Thoracic aorta (tissue), 2 donors: ENCODE measurements at regions not wholly inside any gene's neighbourhood (a gene's known extent, or its start where the extent isn't known, plus 50 kb on each side); places are given as distances from the start of the nearest gene placed in this dataset.

Source experiments
- ATAC-seq: fragments of 150-250 bp; one replicate; pipeline ENCODE4 v1.8.0; 2017; ENCODE audit warnings: low read depth; ENCODE audit not compliant: insufficient number of reproducible peaks, low FRiP score
- DNase-seq: peaks from one replicate; pipeline ENCODE4 v3.0.0-alpha.2; 2020; ENCODE audit warnings: low spot score
- H3K27ac ChIP-seq, 2 donors: fragments of 200-600 bp; sonication (generic); 1 replicate in 1 of 2; 2 replicates in 1 of 2; pipeline ENCODE4 v1.5.1; 2016; ENCODE audit warnings: mild to moderate bottlenecking in 2 of 2, moderate library complexity in 2 of 2
- H3K27me3 ChIP-seq: fragments of 200-600 bp; sonication (generic); replicated peaks from 2 replicates; pipeline ENCODE4 v1.6.0; 2016; ENCODE audit warnings: mild to moderate bottlenecking; ENCODE audit not compliant: insufficient read depth
- H3K36me3 ChIP-seq: fragments of 200-600 bp; sonication (generic); one replicate; pipeline ENCODE4 v1.5.1; 2016
- H3K4me1 ChIP-seq, 2 donors: fragments of 200-600 bp; sonication (generic); 1 replicate in 1 of 2; 2 replicates in 1 of 2; pipeline versions ENCODE4 v1.5.1 to v1.6.0; 2016; ENCODE audit warnings: low read depth in 2 of 2, mild to moderate bottlenecking in 1 of 2; ENCODE audit not compliant: control insufficient read depth in 1 of 2
- H3K4me3 ChIP-seq: fragments of 200-600 bp; sonication (generic); 2 replicates; pipeline ENCODE4 v1.5.1; 2016; ENCODE audit warnings: mild to moderate bottlenecking
- H3K9me3 ChIP-seq: fragments of 200-600 bp; sonication (generic); 2 replicates; pipeline ENCODE4 v1.5.1; 2016
- TF ChIP-seq, protein P1 (sequence below): fragments of 200-600 bp; sonication (generic); IDR thresholded peaks from one replicate; pipeline ENCODE4 v1.5.1; 2019; ENCODE audit warnings: antibody characterized with exemption

GRCh38 chr2:187749804-187750431, 195.7 kb upstream of the TFPI start:
- Histone ChIP-seq H3K4me1 (no peaks in the 10 kb centered on the region), H3K4me3 (no peak overlapping the region), H3K27ac (no peak overlapping the region), H3K9me3 (no peaks in the 10 kb centered on the region), H3K27me3 (no peaks in the 10 kb centered on the region), H3K36me3 (no peaks in the 10 kb centered on the region)
- ATAC-seq = no peak
- DNase-seq = no peak
- TF ChIP-seq, protein P1, sequence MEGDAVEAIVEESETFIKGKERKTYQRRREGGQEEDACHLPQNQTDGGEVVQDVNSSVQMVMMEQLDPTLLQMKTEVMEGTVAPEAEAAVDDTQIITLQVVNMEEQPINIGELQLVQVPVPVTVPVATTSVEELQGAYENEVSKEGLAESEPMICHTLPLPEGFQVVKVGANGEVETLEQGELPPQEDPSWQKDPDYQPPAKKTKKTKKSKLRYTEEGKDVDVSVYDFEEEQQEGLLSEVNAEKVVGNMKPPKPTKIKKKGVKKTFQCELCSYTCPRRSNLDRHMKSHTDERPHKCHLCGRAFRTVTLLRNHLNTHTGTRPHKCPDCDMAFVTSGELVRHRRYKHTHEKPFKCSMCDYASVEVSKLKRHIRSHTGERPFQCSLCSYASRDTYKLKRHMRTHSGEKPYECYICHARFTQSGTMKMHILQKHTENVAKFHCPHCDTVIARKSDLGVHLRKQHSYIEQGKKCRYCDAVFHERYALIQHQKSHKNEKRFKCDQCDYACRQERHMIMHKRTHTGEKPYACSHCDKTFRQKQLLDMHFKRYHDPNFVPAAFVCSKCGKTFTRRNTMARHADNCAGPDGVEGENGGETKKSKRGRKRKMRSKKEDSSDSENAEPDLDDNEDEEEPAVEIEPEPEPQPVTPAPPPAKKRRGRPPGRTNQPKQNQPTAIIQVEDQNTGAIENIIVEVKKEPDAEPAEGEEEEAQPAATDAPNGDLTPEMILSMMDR = no peak

- ATAC-seq = no peak
Observed at GRCh38 chr2:187768995-187769394, 214.8 kb upstream of the TFPI start.

GRCh38 chr2:187769437-187769836, 215.2 kb upstream of the TFPI start:
- Histone ChIP-seq H3K27me3 (no peaks in the 10 kb centered on the region), H3K9me3 (no peaks in the 10 kb centered on the region), H3K36me3 (no peaks in the 10 kb centered on the region), H3K4me3 (no peak overlapping the region), H3K4me1 (no peaks in the 10 kb centered on the region), H3K27ac (no peak overlapping the region)
- ATAC-seq (no peak), DNase-seq (no peak)
- TF ChIP-seq, protein P1 = no peak

More at GRCh38 chr2:187768995-187769394, 214.8 kb upstream of the TFPI start:
- H3K27me3 ChIP-seq = no peaks in the 10 kb centered on the region
- no peak overlapping the region for H3K27ac ChIP-seq
- no peak for DNase-seq
- H3K4me3 ChIP-seq = no peak overlapping the region
- no peaks in the 10 kb centered on the region for H3K9me3 ChIP-seq
- TF ChIP-seq, protein P1 = no peak
- no peaks in the 10 kb centered on the region for H3K4me1 ChIP-seq
- no peaks in the 10 kb centered on the region for H3K36me3 ChIP-seq

DNA sequence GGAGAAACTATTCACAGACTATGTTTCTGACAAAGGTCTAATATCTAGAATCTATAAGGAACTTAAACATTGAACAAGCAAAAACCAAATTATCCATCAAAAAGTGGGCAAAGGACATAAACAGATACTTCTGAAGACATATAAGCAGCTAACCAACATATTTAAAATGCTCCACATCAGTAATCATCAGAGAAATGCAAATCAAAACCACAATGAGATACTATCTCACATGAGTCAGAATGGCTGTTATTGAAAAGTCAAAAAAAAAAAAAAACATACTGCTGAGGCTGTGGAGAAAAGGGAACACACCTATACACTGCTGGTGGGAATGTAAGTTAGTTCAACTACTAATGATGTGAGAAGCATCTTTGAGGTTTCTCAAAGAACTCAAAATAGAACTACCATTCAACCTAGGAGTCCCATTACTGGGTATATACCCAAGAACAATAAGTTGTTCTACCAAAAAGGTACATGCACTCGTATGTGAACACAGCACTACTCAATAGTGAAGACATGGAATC, 220.4 kb upstream of the TFPI start:
- no peaks in the 10 kb centered on the region for H3K9me3 ChIP-seq
- no peaks in the 10 kb centered on the region for H3K4me1 ChIP-seq
- no peak overlapping the region for H3K4me3 ChIP-seq
- TF ChIP-seq, protein P1 = no peak
- H3K36me3 ChIP-seq = no peaks in the 10 kb centered on the region
- H3K27me3 ChIP-seq = no peaks in the 10 kb centered on the region
- H3K27ac ChIP-seq = no peak overlapping the region
- DNase-seq = no peak
- no peak for ATAC-seq

DNA sequence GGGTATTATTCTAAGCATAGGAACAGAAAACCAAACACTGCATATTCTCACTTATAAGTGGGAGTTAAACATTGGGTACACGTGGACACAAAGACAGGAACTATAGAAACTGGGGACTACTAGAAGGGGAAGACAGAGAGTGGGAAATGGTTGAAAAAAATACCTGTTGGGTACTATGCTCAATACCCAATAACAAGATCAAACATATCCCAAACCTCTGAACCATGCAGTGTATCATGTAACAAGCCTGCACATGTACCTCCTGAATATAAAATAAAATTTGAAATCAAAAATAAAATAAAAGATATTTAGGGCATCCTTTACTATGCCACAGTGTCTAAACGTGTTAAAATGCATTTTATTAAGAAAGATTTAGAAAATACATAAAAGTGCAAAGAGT, 221.0 kb upstream of the TFPI start:
- Histone ChIP-seq H3K9me3 (no peaks in the 10 kb centered on the region), H3K4me1 (no peaks in the 10 kb centered on the region), H3K4me3 (no peak overlapping the region), H3K36me3 (no peaks in the 10 kb centered on the region), H3K27me3 (no peaks in the 10 kb centered on the region), H3K27ac (no peak overlapping the region)
- no peak for ATAC-seq
- TF ChIP-seq, protein P1 = no peak
- DNase-seq = no peak
